CD14-positive monocyte (primary cell): ENCODE measurements at regions not wholly inside any gene's neighbourhood (a gene's known extent, or its start where the extent isn't known, plus 50 kb on each side); places are given as distances from the start of the nearest gene placed in this dataset.

Source experiments
- DNase-seq, 3 donors: peaks; one replicate each; pipeline ENCODE4 v3.0.0-alpha.2; 2011 to 2022
- H2AFZ ChIP-seq: 2 replicates; pipeline ENCODE4 v1.6.0; 2012; ENCODE audit warnings: mild to moderate bottlenecking, low read depth, low read length, inconsistent platforms; ENCODE audit not compliant: insufficient read depth, poor library complexity, severe bottlenecking
- H3K27ac ChIP-seq, 2 donors: 1 replicate in 1 of 2; 2 replicates in 1 of 2; pipeline ENCODE4 v1.5.1; 2012 to 2013; ENCODE audit warnings: low read length in 2 of 2, control low read depth in 1 of 2, inconsistent platforms in 1 of 2, low read depth in 1 of 2, mild to moderate bottlenecking in 1 of 2
- H3K27me3 ChIP-seq, 2 donors: one replicate each; pipeline versions ENCODE4 v1.6.0 to v1.6.1; 2011 to 2013; ENCODE audit warnings: low read length in 2 of 2; ENCODE audit not compliant: control insufficient read depth in 2 of 2, insufficient read depth in 2 of 2
- H3K36me3 ChIP-seq, 2 donors: replicated peaks in 1 of 2; 1 replicate in 1 of 2; 2 replicates in 1 of 2; pipeline versions ENCODE4 v1.5.1 to v1.6.1; 2012 to 2013; ENCODE audit warnings: low read length in 2 of 2, control low read depth in 1 of 2, inconsistent platforms in 1 of 2, mild to moderate bottlenecking in 1 of 2; ENCODE audit not compliant: insufficient read depth in 2 of 2, control insufficient read depth in 1 of 2
- H3K4me1 ChIP-seq, 2 donors: 1 replicate in 1 of 2; 2 replicates in 1 of 2; pipeline versions ENCODE4 v1.5.1 to v1.6.1; 2012 to 2013; ENCODE audit warnings: low read length in 2 of 2, control low read depth in 1 of 2, inconsistent platforms in 1 of 2, mild to moderate bottlenecking in 1 of 2, moderate library complexity in 1 of 2; ENCODE audit not compliant: insufficient read depth in 2 of 2, control insufficient read depth in 1 of 2
- H3K4me2 ChIP-seq: replicated peaks from 2 replicates; pipeline ENCODE3; 2012; ENCODE audit warnings: low read length, moderate library complexity, mild to moderate bottlenecking; ENCODE audit not compliant: poor library complexity, severe bottlenecking; ENCODE audit errors: extremely low read depth
- H3K4me3 ChIP-seq, 3 experiments: fragments of 200-600 bp in 1 of 3; sonication (generic) in 1 of 3; replicated peaks in 1 of 3; 1 replicate in 2 of 3; 2 replicates in 1 of 3; pipeline ENCODE4 v1.5.1; 2011 to 2013; ENCODE audit warnings: low read length in 3 of 3, mild to moderate bottlenecking in 3 of 3, control low read depth in 2 of 3, low read depth in 2 of 3, inconsistent platforms in 1 of 3, moderate library complexity in 1 of 3
- H3K79me2 ChIP-seq: 2 replicates; pipeline ENCODE4 v1.6.0; 2012; ENCODE audit warnings: mild to moderate bottlenecking, control low read depth, inconsistent platforms, low read length, moderate library complexity; ENCODE audit not compliant: insufficient read depth
- H3K9ac ChIP-seq: 2 replicates; pipeline ENCODE4 v1.6.0; 2017; ENCODE audit warnings: low read length, mild to moderate bottlenecking; ENCODE audit not compliant: insufficient read depth, poor library complexity, severe bottlenecking
- H3K9me3 ChIP-seq, 2 donors: replicated peaks in 1 of 2; 1 replicate in 1 of 2; 2 replicates in 1 of 2; pipeline versions ENCODE4 v1.5.1 to v1.6.1; 2012 to 2013; ENCODE audit warnings: low read length in 2 of 2, control low read depth in 1 of 2; ENCODE audit not compliant: control insufficient read depth in 1 of 2, insufficient read depth in 1 of 2
- H4K20me1 ChIP-seq: 2 replicates; pipeline ENCODE4 v1.6.0; 2012; ENCODE audit warnings: mild to moderate bottlenecking, low read length, control low read depth, moderate library complexity; ENCODE audit not compliant: insufficient read depth
- H3K27ac Mint-ChIP-seq, 7 donors: one replicate each; pipeline ENCODE4 v1.8.0; 2020; ENCODE audit warnings: mild to moderate bottlenecking in 7 of 7, mixed read lengths in 7 of 7, moderate library complexity in 6 of 7, inconsistent platforms in 2 of 7
- H3K27me3 Mint-ChIP-seq, 3 donors: one replicate each; pipeline ENCODE4 v1.8.0; 2021 to 2022; ENCODE audit warnings: low read depth in 3 of 3, mild to moderate bottlenecking in 3 of 3, mixed read lengths in 3 of 3, moderate library complexity in 3 of 3, inconsistent platforms in 1 of 3
- H3K36me3 Mint-ChIP-seq, 2 donors: one replicate each; pipeline ENCODE4 v1.8.0; 2020; ENCODE audit warnings: mixed read lengths in 2 of 2, inconsistent platforms in 1 of 2, mild to moderate bottlenecking in 1 of 2
- H3K4me1 Mint-ChIP-seq: one replicate; pipeline ENCODE4 v1.8.0; 2020; ENCODE audit warnings: mild to moderate bottlenecking, mixed read lengths
- H3K4me3 Mint-ChIP-seq, 2 donors: one replicate each; pipeline ENCODE4 v1.8.0; 2020; ENCODE audit warnings: mild to moderate bottlenecking in 2 of 2, mixed read lengths in 2 of 2, moderate library complexity in 1 of 2
- H3K9me3 Mint-ChIP-seq, 7 donors: one replicate each; pipeline ENCODE4 v1.8.0; 2020 to 2022; ENCODE audit warnings: mixed read lengths in 7 of 7, mild to moderate bottlenecking in 6 of 7, moderate library complexity in 6 of 7, inconsistent platforms in 2 of 7
- CTCF ChIP-seq: fragments of 200-600 bp; IDR thresholded peaks from one replicate; pipeline ENCODE4 v1.8.0; 2022; ENCODE audit warnings: antibody characterized with exemption, mild to moderate bottlenecking
- WGBS: methylation state at CpG from one replicate; pipeline ENCODE4 v1.1.5; 2013; ENCODE audit warnings: missing lambda C conversion rate; ENCODE audit not compliant: insufficient coverage; 5-methylcytosine and 5-hydroxymethylcytosine counted together
- intact Hi-C, 2 donors: fragments of 100-400 bp; cut with micrococcal nuclease; formaldehyde crosslinking; loops; one replicate each; pipeline versions ENCODE4 v1.15.0 to v1.15.1; 2023

- Mint-ChIP-seq H3K4me1 (no peaks in the 10 kb centered on the region), H3K27me3 (peaks cover 0 to 3% (median 2%) of the 10 kb centered on the region in 3 donors), H3K27ac (no peak overlapping the region), H3K4me3 (no peak overlapping the region), H3K9me3 (peaks cover 2 to 12% (median 5%) of the 10 kb centered on the region in 7 donors), H3K36me3 (no peaks in the 10 kb centered on the region)
- H2AFZ ChIP-seq: no peak overlapping the region
- 71% methylated on average over 1 of the region's 1 CpG for WGBS
- H3K36me3 ChIP-seq: no peaks in the 10 kb centered on the region
- intact Hi-C loops: no loop called here
- no peak overlapping the region for H3K4me2 ChIP-seq
- H3K4me3 ChIP-seq: no peak overlapping the region
- no peaks in the 10 kb centered on the region for H3K27me3 ChIP-seq
- no peak for DNase-seq
- no peaks in the 10 kb centered on the region for H3K4me1 ChIP-seq
- TF ChIP-seq CTCF: no peak
- H3K9me3 ChIP-seq: peaks cover 2 to 4% of the 10 kb centered on the region in 2 donors
- H3K9ac ChIP-seq: no peak overlapping the region
- no peak overlapping the region for H3K27ac ChIP-seq
- H3K79me2 ChIP-seq: no peaks in the 10 kb centered on the region
- H4K20me1 ChIP-seq: no peaks in the 10 kb centered on the region
These were observed 128.9 kb upstream of the FAM78B start for GRCh38 chr1:166295656-166296055.

GRCh38 chr1:166297993-166298392, 131.2 kb upstream of the FAM78B start:
- Histone ChIP-seq H3K27me3 (no peaks in the 10 kb centered on the region), H3K4me1 (no peaks in the 10 kb centered on the region), H3K36me3 (no peaks in the 10 kb centered on the region), H3K9me3 (peaks cover 2 to 4% of the 10 kb centered on the region in 2 donors), H4K20me1 (no peaks in the 10 kb centered on the region), H3K4me2 (no peak overlapping the region), H3K9ac (no peak overlapping the region), H3K4me3 (no peak overlapping the region), H2AFZ (no peak overlapping the region), H3K79me2 (no peaks in the 10 kb centered on the region), H3K27ac (no peak overlapping the region)
- Mint-ChIP-seq H3K4me1 (no peaks in the 10 kb centered on the region), H3K27me3 (peaks cover 0 to 2% (median 0%) of the 10 kb centered on the region in 3 donors), H3K4me3 (no peak overlapping the region), H3K27ac (no peak overlapping the region), H3K9me3 (peaks cover 2 to 12% (median 4%) of the 10 kb centered on the region in 7 donors), H3K36me3 (no peaks in the 10 kb centered on the region)
- DNase-seq: no peak
- intact Hi-C loops: no loop called here
- TF ChIP-seq CTCF: no peak
- WGBS: no CpG with 5 or more reads among the region's 1 CpG
